Heart left ventricle (tissue), 16 donors: ENCODE measurements at regions not wholly inside any gene's neighbourhood (a gene's known extent, or its start where the extent isn't known, plus 50 kb on each side); places are given as distances from the start of the nearest gene placed in this dataset.

ENCODE experiments used
- ATAC-seq, 4 donors: fragments of 200-7000 bp; cut with Tn5 transposase; one replicate each; pipeline ENCODE4 v1.9.1; 2020 to 2022; ENCODE audit warnings: moderate library complexity in 4 of 4, mild to moderate bottlenecking in 3 of 4, moderate number of reproducible peaks in 1 of 4
- DNase-seq, 5 donors: peaks; one replicate each; pipeline ENCODE4 v3.0.0-alpha.2; 2020
- H3K27ac ChIP-seq, 12 donors: fragments of 200-600 bp; sonication (generic) in 4 of 12; one replicate each; pipeline versions ENCODE4 v1.5.0 to v1.8.0; 2016 to 2022; ENCODE audit warnings: mild to moderate bottlenecking in 2 of 12
- H3K27me3 ChIP-seq, 9 donors: fragments of 200-600 bp; sonication (generic) in 2 of 9; one replicate each; pipeline versions ENCODE4 v1.5.1 to v1.8.0; 2016 to 2022; ENCODE audit warnings: mild to moderate bottlenecking in 3 of 9
- H3K36me3 ChIP-seq, 9 donors: fragments of 200-600 bp; sonication (generic) in 2 of 9; one replicate each; pipeline versions ENCODE4 v1.5.0 to v1.8.0; 2018 to 2022; ENCODE audit warnings: mild to moderate bottlenecking in 2 of 9
- H3K4me1 ChIP-seq, 12 donors: fragments of 200-600 bp; sonication (generic) in 4 of 12; one replicate each; pipeline versions ENCODE4 v1.5.0 to v1.8.0; 2016 to 2022; ENCODE audit warnings: mild to moderate bottlenecking in 3 of 12
- H3K4me3 ChIP-seq, 12 donors: fragments of 200-600 bp; sonication (generic) in 4 of 12; one replicate each; pipeline versions ENCODE4 v1.5.0 to v1.8.0; 2017 to 2022; ENCODE audit warnings: mild to moderate bottlenecking in 9 of 12, moderate library complexity in 4 of 12
- H3K9me3 ChIP-seq, 12 donors: fragments of 200-600 bp; sonication (generic) in 4 of 12; one replicate each; pipeline versions ENCODE4 v1.5.0 to v1.8.0; 2016 to 2022; ENCODE audit warnings: mild to moderate bottlenecking in 1 of 12
- CTCF ChIP-seq, 12 donors: fragments of 200-600 bp; sonication (generic) in 4 of 12; IDR thresholded peaks; one replicate each; pipeline versions ENCODE4 v1.5.0 to v1.8.0; 2018 to 2022; ENCODE audit warnings: antibody characterized with exemption in 12 of 12, mild to moderate bottlenecking in 5 of 12
- POLR2A ChIP-seq, 2 donors: fragments of 450-650 bp; IDR thresholded peaks; one replicate each; pipeline ENCODE4 v1.6.1; 2017; ENCODE audit warnings: antibody characterized with exemption in 2 of 2, mild to moderate bottlenecking in 2 of 2, moderate library complexity in 2 of 2
- WGBS, 4 donors: extraction: QIAGEN DNeasy Blood & Tissue Kit in 2 of 4; methylation state at CpG; one replicate each; pipeline versions ENCODE4 v1.1.5 to v1.1.7; 2013 to 2018; 5-methylcytosine and 5-hydroxymethylcytosine counted together
- intact Hi-C, 10 donors: fragments of 100-400 bp; cut with DNase I; formaldehyde crosslinking; loops; one replicate each; pipeline versions ENCODE4 v1.11.1 to v1.14.2; 2022
- donor health status: ischemic (EF 13 %, LVEDD 7.1; RV severe dilation, severe dysfunction).
- donor health status: healthy with polysubstance abuse.
- donor health status: DM: no; HTN: yes; CAD: no.
- donor health status: DM: no; HTN: no; CAD: no.
- donor health status: ischemic (EF 25% LVEDD 6.9; RV normal size, moderate dysfunction).
- donor health status: ischemic (EF 25% LVEDD 5.7; RV mildly dilated, moderate dysfunction).
- donor health status: healthy.
- donor health status: DM: yes; HTN: yes; CAD: no.
- donor health status: ischemic (EF 35%, LVEDD 5.7; RV mildly dilated, moderate dysfunction).
- donor health status: nonischemic (EF 11% LVEDD 7.7; RV severe dilation, severe dysfunction).
- donor health status: DM: yes; HTN: yes; CAD: no.
- donor health status: PGD.
- donor health status: ischemic (EF 29% LVEDD 5.4; RV normal size, mild dysfunction).
- donor health status: nonischemic (EF 23%, LVEDD 6.1; RV moderate dilation, normal function).

- H3K27ac ChIP-seq, result peak overlapping the region; percentile 16 to 100 (median 91)
- H3K4me1 ChIP-seq, result peaks cover 0 to 74% (median 32%) of the 10 kb centered on the region in 12 donors
- DNase-seq (no peak), ATAC-seq (no peak)
- no peaks in the 10 kb centered on the region for H3K27me3 ChIP-seq
- H3K9me3 ChIP-seq, result no peaks in the 10 kb centered on the region
- no peak overlapping the region for H3K4me3 ChIP-seq
- no peaks in the 10 kb centered on the region for H3K36me3 ChIP-seq
- TF ChIP-seq POLR2A (IDR thresholded peaks at IDR 0.05), result no peak
- peak in 3 of 12 donors; percentile 10 to 32 (median 25) for TF ChIP-seq CTCF (IDR thresholded peaks at IDR 0.05)
- 80 to 89% (median 85%) methylated on average over 8 of the region's 8 CpGs for WGBS, 4 donors
- intact Hi-C loops, result loop anchor here in 7 of 10 donors (5.0 to 10.0 kb wide), 6 partner anchors 36 to 282 kb away; partner anchors contain the start of gene ETS2 (in 6 of the 7)
Measured at GRCh38 chr21:39086547-39086946, 96.7 kb downstream of the PSMG1 start.

- Histone ChIP-seq H3K27ac (peak overlapping the region in 8 of 12 donors; percentile 82 to 100 (median 96)), H3K4me1 (peaks cover 0 to 67% (median 32%) of the 10 kb centered on the region in 12 donors), H3K36me3 (no peaks in the 10 kb centered on the region), H3K9me3 (no peaks in the 10 kb centered on the region), H3K4me3 (no peak overlapping the region), H3K27me3 (no peaks in the 10 kb centered on the region)
- TF ChIP-seq POLR2A (IDR thresholded peaks at IDR 0.05), result no peak
- no peak for TF ChIP-seq CTCF (IDR thresholded peaks at IDR 0.05)
- 78 to 90% (median 80%) methylated on average over 6 of the region's 6 CpGs for WGBS, 4 donors
- ATAC-seq, result no peak
- no peak for DNase-seq
- intact Hi-C loops, result loop anchor here in 7 of 10 donors (5.0 to 10.0 kb wide), 6 partner anchors 36 to 281 kb away; partner anchors contain the start of gene ETS2 (in 6 of the 7)
Measured at GRCh38 chr21:39085843-39086405, 97.3 kb downstream of the PSMG1 start.

- Histone ChIP-seq H3K27ac (peak overlapping the region in 1 of 12 donors; percentile 97), H3K4me3 (no peak overlapping the region), H3K27me3 (no peaks in the 10 kb centered on the region), H3K36me3 (no peaks in the 10 kb centered on the region), H3K4me1 (peaks cover 0 to 65% (median 32%) of the 10 kb centered on the region in 12 donors), H3K9me3 (no peaks in the 10 kb centered on the region)
- DNase-seq (no peak), ATAC-seq (no peak)
- 82 to 93% (median 90%) methylated on average over 4 to 5 of the region's 5 CpGs for WGBS, 4 donors
- TF ChIP-seq CTCF (IDR thresholded peaks at IDR 0.05) (no peak), POLR2A (IDR thresholded peaks at IDR 0.05) (no peak)
- intact Hi-C loops, result loop anchor here in 7 of 10 donors (5.0 to 10.0 kb wide), 6 partner anchors 37 to 280 kb away; partner anchors contain the start of gene ETS2 (in 6 of the 7)
Measured at GRCh38 chr21:39084979-39085729, 98.1 kb downstream of the PSMG1 start.

- Histone ChIP-seq H3K4me1 (peaks cover 0 to 64% (median 29%) of the 10 kb centered on the region in 12 donors), H3K27ac (no peak overlapping the region), H3K27me3 (no peaks in the 10 kb centered on the region), H3K4me3 (no peak overlapping the region), H3K36me3 (no peaks in the 10 kb centered on the region), H3K9me3 (no peaks in the 10 kb centered on the region)
- TF ChIP-seq POLR2A (IDR thresholded peaks at IDR 0.05) (no peak), CTCF (IDR thresholded peaks at IDR 0.05) (no peak)
- WGBS, 4 donors, result 88 to 95% (median 92%) methylated on average over 4 of the region's 4 CpGs
- ATAC-seq (no peak), DNase-seq (no peak)
- intact Hi-C loops, result loop anchor here in 3 of 10 donors (10.0 kb wide), 2 partner anchors 169 to 279 kb away; partner anchors contain the start of gene ETS2 (in 2 of the 3)
Measured at GRCh38 chr21:39084073-39084472, 99.2 kb downstream of the PSMG1 start.
